GM21381 (cell line): ENCODE measurements at regions not wholly inside any gene's neighbourhood (a gene's known extent, or its start where the extent isn't known, plus 50 kb on each side); places are given as distances from the start of the nearest gene placed in this dataset.
A peak's percentile ranks its signal among the peaks of the same experiment; 100 is the strongest.

Experiments
- ATAC-seq: cut with Tn5 transposase; IDR thresholded peaks from one replicate; pipeline ENCODE4 v1.9.1; 2021; ENCODE audit warnings: mild to moderate bottlenecking, moderate library complexity; ENCODE audit not compliant: unreplicated experiment

DNA sequence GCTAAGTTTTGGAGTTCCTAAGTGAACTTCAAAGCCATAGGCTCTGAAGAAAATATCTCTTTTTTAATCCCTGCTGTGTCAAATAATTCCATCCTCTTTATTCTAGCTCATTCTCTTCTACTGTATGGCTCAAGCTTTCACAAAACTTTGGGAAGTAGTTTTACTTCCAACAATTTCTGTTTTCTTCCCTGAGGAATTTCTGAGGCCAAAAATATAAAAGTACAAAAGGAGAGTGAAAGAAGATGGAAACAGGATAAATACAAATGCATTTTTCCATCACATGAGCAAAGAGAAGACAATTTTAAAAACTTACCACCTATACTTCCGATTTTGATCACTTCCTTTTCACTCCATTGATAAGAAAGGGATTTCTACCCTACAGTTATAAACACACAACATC is 585.7 kb upstream of the DAB2 start:
- no peak for ATAC-seq

DNA sequence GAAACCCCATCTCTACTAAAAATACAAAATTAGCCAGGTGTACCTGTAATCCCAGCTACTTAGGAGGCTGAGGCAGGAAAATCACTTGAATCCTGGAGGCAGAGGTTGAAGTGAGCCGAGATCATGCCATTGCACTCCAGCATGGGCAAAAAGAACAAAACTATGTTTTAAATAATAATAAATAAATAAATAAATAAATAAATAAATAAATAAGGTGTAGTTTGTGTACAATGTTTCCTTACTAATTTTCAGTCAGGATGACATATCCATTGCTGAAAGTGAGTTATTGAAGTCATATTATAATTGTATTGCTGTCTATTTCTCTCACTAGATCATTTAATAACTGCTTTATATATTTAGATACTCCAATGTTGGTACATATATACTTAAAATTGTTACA is 581.5 kb upstream of the DAB2 start:
- no peak for ATAC-seq

DNA sequence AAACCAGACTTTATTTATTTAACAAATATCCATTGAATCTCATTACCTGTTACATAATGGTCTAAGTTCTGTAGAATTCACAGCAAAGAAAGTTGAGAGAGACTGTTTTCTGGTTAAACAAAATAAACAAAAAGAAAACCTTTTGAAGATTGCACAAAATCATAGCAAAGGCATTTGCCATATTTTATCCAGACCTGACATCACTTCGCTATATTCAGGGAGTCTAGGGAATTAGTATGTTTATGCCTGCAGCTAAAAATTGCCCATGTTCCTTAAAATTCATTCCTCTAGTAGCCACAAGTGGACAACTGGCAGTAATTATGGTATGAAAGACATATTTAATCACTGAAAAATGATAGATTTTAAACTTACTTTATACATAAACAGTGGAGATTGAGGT is 577.0 kb upstream of the DAB2 start:
- no peak for ATAC-seq

DNA sequence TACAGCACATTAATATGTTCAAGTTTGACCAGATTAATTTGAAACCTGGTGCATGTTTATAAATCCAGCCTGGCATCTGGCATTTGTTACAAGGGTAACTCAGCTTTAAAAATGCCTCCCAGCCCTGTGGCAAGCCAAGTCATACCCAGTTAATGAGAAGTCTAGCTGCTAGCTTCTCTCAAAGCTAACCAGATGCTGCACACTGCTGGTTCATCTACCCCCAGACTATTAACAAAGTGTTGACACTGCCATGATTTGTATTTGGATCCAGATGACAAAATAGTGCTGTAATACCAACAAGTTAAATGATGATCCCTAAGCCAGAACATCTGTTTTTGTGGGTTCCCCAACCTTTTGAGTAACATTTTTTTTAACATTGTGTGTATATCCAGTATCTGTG is 573.7 kb upstream of the DAB2 start:
- no peak for ATAC-seq

DNA sequence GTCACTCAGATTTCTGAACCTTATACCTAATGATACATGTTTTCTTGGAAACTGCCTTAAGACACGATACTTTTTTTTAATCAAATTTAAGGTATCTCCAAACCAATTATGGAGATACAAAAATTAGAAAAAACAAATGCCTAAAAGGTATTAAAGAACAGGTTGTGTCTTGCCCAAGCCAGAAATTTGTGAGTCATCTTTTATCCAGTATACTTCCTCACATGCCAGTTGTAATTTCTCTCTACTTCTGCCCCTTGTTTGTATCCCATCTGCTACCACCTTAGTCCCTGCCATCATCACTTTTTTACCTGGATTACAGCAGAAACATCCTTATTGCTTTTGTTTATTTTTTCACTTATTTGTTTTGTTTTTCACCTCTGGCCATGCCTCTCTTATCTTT is 571.2 kb upstream of the DAB2 start:
- ATAC-seq, result no peak

DNA sequence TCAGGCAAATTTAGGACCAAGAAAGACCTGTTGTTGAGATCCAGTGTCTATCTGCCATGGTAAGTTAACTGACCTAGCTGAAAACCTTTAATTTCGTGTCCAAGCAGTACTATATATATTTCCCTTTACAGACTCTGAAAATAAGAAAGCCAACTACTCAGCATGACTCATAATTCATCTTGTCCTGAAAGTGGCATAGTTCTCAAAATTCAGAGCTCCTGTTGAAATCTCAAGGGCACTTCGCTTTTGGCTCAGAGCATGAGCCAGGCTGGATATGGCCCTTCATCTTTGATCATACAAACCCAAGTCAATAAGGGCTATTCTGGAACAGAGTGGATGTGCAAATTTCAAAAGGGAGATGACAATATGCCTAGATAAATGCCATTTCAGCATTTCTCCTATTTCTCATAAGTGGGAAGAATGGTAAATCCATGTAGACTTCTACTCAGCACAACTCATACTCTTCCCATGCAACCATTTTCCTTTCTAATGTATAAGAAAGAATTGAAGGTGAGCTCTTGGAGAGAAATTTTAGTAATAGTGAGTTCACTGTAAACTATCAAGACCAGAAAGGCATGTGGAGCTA is 567.9 kb upstream of the DAB2 start:
- ATAC-seq, result no peak

DNA sequence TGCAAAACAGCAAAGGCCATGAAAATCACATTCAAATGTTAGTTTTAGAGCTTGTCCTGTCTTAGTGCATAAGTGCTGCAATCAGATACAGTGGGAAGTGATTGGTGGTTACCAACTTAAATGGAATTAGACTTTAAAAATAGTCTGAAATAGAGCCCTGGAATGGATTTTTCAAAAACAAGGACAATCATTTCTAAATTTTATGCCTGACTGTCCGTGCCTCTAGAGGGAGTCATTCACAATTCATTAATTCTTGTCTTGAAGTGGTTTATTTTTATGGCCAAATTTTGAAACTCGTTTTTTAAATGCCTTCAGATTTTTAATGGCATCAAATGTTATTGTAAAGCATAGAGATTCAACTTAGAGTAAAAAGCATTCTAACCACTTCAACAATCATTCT is 561.8 kb upstream of the DAB2 start:
- no peak for ATAC-seq

DNA sequence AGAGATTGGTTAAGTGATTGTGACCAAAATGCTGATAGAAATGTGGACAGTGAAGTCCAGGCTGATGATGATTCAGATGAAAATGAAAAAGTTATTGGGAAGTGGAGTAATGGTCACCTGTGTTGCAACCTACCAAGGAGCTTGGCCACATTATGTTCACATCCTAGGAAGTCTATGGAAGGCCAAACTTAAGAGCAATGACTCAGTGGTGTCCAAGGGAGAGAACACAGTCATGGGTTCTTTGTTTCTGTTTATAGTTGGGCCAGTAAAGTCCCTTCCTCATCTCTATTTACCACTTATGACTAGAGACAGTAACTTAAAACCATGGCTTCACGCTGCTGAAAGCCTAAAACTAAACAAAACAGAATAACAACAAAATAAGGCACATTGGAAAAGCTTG is 555.3 kb upstream of the DAB2 start:
- no peak for ATAC-seq

DNA sequence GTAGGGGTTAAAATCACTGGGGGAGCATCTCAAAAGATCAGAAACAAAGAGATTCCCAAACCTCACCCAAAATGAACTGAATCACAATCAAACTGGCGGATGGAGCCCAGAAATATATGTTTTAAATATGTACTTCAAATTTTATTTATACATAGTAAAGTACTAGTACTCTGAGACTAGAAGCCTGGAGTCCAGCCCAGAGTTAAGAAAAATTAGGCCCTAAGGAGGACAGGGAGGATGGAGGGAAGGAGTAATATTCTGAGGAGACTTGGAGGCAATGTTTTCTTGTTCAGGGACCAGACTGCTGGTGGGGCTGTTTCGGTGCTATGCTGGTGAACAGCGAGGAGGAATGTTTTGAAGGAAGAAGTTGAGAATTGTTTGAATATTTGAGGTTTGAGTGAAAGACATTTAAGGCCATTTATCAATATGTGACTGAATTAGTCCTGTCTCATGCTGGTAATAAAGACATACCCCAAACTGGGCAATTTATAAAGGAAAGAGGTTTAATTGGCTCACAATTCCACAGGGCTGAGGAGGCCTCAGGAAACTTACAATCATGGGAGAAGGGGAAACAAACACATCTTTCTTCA is 552.4 kb upstream of the DAB2 start:
- no peak for ATAC-seq

DNA sequence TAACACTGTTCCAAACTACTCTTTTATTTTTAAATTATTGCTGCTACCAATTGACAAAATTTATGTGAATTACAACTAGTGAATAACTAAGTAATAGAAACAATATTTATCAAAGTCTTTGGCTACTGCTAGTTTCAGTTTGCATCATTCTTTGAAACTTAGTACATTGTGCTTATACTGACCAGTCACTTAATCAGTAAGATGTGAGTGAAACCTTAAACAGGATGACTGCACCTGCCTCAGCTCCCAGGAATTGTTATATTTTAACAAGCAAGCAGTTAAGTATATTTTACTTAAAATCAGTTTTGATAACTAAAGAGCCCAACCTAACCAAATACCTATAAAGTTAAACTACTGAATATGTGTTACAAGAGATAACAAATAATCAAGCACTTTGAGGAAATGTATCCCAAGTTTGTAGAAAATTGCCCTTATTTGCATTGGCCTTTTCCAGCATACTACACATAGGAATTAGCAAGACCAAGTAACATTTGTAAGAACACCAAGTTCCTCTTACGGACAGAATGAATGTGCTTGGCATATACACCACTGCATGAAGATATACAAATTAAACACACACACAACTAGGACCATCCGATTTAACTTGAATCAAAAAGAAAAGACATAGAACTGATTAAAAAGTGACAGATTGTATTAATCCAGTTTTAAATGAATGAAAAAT is 545.5 kb upstream of the DAB2 start:
- no peak for ATAC-seq

DNA sequence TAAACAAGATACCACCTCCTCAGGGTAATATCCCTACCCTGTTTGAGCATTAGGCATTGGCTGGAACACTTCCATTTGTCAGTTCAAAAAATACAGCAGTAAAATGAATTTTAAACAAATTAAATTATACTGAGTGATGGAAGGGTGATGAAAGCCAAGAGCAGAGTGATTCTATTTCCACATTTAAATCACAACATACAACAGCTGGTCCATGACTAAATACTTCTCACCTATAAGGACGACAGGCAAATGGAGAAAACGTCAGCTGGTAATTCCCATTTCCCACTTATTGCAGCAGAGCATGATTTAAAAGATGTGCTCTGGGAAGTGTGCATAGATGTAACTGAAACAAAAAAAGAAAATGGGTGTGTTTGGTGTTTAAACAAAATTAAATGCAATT is 543.6 kb upstream of the DAB2 start:
- no peak for ATAC-seq

DNA sequence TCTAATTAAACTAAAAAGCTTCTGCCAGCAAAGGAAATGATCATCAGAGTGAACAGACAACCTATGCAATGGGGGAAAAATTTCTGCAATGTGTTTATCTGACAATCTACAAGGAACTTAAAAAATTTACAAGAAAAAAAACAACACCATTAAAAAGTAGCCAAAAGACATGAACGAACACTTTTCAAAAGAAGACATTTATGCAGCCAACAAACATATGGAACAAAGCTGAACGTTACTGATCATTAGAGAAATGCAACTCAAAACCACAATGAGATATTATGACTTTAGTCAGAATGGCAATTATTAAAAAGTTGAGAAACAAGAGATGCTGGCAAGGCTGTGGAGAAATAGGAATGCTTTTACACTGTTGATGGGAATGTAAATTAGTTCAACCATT is 530.4 kb upstream of the DAB2 start:
- ATAC-seq, result no peak

DNA sequence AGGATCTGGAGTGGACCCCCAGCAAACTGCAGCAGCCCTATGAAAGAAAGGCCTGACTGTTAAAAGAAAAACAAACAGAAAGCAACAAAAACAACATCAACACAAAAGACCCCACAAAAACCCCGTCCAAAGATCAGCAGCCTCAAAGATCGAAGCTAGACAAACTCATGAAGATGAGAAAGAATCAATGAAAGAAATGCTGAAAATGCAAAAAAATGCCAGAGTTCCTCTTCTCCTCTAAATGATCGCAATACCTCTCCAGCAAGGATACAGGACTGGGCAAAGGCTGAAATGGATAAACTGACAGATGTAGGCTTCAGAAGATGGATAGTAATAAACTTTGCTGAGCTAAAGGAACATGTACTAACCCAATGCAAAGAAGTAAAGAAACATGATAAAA is 526.3 kb upstream of the DAB2 start:
- no peak for ATAC-seq

DNA sequence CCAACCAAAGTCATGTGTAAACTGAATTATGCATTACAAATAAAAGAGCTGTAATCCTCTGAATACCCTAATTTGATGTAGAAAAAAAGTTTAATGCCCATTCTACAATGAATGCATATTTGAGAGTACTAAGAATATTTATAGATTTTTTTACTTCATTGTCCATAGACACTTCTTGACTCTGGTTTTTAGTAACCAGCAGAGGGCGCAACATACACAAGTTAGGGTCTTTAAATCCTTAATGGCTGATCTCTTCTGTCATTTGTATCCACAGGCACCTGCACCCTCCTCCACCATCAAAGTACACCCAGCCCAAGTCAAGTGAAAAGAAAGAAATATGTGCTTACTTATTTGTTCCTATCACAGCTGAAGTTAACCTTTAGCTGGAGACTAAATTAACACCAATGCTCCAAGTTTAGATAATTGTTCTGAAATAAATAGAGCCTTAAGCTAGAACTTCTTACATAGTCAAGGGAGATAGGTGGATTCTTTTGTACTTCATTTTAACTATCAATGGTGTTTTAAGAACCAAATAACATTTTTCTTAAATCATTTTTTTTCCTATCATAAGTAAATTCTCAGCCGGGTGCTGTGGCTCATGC is 524.2 kb upstream of the DAB2 start:
- ATAC-seq, result peak; percentile 81

DNA sequence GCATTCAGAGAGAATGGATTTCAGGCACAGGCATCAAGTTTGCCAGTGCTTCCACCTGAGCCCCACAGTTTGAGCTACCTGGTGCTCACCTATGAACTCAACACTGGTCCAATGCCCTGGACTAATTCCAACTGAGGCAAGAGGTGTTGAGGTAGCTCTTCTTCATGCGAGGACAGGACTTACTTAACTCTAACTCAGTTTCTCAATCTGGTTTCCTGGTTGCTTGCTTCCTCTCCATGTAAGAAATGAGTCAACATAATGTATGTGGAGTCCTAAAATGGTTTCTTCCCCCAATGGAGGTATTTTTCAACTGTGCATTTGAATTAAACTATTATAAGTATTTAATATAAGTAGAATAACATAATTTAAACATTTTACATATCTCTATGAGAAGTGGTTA is 523.6 kb upstream of the DAB2 start:
- ATAC-seq, result no peak

DNA sequence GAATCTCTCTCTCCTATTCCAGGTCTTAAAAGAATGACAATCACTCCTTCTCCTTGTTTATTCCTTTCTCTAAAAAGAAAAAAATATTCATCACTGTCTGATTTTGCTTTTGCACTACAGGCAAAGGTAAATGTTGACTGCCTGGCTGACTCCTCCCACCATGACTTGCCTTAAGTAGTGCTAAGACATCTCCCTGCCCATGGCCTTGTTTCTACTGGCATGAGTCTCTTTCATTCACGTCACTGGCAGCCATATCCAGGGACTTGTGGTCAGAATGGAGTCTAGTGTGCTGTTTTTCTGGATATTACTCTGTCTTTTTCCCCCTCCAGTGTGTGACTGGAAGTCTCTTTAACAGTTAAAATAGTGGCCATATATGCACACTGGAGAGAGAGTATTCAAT is 522.9 kb upstream of the DAB2 start:
- no peak for ATAC-seq

DNA sequence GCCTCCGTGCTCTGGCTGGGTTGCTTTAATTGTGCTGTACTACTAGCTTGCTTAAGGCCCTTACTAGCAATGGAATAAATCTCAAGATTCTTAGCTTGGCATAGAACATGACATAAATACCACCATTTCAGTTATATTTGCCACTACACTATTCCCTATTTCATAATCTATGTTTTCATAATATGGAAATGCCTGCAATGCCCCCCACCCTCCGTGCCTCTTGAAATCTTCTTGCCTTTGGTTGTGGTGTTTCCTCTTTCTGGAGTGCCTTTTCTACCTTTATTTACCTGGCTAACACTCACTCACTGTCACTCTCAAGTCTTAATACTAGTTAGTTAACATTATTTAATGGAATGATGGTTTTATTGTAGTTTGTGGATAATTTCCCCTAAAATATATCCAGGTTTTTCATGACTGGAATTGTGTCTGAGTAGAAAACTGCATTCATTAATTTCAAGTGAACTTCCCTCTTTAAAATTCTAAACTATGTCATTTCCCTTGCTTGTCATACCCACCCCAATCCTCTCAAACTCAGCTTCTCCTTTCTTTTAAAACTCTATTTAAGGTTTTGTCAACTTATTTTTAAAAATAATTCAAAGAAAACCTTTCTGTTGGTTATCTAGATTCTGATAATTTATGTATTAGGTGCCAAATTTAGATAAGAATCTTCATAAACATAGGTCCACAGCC is 521.7 kb upstream of the DAB2 start:
- ATAC-seq, result no peak

DNA sequence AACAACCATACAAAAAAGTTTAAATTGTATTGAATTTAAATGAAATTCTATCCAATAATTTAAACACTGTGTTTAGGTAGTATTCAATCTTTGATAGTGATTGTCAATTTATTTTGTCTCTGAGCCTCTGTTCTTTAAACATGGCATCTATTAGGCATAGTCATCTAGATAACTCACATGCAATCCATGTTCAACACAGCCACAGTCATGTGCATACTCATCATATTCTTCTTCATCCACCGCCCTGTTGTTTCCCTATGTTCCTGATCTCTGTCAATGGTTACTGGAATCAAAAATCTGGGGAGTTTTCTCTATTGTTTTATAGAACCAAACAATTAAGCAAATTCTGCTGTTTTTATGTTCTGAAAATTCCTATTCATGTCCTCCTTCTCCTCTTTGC is 521.1 kb upstream of the DAB2 start:
- no peak for ATAC-seq

DNA sequence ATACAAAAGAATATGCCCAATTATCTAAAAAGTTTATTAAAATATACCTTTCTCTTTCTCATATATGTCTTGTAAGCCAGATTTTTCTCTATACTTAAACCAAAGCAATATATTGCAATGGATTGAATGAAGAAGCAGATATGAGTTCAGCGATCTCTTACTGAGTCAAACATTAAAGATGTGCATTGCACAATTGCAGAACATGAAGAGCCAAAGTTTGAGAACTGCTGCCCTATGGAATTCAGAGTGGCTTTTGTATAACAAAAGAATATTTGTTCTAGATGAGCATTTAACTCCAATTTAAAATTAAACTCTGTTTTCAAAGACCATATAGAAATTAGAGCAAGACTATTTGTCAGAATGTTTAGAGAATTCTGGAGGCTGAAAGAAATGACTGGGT is 519.0 kb upstream of the DAB2 start:
- no peak for ATAC-seq

DNA sequence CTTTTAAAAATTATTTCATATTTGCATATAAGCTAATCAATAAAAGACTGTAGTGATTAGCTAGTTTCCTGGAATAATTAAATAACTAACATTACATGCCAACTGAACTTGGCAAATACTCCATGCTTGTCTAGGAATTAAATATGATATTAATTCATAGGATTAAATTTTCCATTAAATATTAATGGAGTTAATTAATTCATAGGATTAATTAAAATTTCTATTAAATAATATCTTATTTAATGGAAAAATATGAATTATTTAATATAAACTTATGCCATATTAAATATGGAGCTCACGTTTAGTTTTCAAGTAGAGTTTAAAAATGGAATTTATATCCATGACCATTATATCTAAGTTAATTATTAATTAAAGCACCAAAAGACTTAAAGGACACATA is 517.8 kb upstream of the DAB2 start:
- no peak for ATAC-seq

DNA sequence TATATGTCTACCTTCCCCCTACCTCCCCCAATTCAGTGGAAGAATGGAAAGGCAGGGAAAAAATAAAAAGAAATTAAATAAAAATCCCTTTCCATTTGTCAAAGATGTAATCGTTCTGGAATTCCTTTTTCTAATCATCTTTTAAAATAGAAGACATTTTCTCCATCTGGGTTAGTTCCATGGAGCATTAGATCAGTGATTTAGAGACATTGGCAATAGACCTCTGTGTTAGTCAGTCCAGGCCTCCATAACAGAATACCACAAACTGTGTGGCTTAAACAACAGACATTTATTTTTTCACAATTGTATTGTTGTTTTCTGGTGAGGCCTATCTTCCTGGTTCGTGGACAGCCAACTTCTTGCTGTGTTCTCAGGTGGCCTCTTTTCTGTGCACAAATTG is 516.6 kb upstream of the DAB2 start:
- no peak for ATAC-seq

DNA sequence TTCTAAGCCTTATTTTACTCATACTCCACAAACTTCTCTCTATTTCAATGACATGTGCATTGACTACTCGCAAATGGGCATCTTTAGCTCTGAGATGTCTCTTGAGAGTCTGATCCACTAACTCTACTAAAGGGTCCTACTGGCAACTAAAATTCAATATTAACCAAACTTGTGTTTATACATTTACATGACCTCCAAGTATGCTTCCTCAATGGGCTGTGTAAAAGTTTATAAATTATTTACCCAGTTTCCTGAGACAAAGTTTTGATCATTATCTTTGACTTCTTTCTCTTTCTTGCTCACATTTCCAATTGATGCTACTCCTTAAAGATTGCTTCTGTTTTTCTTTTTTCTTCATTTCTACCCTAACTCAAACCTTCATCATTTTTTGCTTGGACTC is 510.1 kb upstream of the DAB2 start:
- ATAC-seq, result no peak
